ENCODE measurements at regions not wholly inside any gene's neighbourhood (a gene's known extent, or its start where the extent isn't known, plus 50 kb on each side); places are given as distances from the start of the nearest gene placed in this dataset.
"Not testable (repeated sequence)": the region's sequence is repeated elsewhere in the genome, so short reads cannot be mapped to it uniquely, and the experiment has no call there.

GRCh38 chr1:238767321-238767720, 619.0 kb upstream of the CHRM3 start:
- no peak for DNase-seq (ENCODE audit: low read depth in 2 of 2)

- no peak for DNase-seq (ENCODE audit: low read depth in 2 of 2)
Observed at GRCh38 chr1:238764779-238765178, 621.6 kb upstream of the CHRM3 start.

GRCh38 chr1:238753252-238753651, 633.1 kb upstream of the CHRM3 start:
- no peak for DNase-seq (ENCODE audit: low read depth in 2 of 2)

GRCh38 chr1:238752327-238752726, 634.0 kb upstream of the CHRM3 start:
- DNase-seq (ENCODE audit: low read depth in 2 of 2), result no peak

GRCh38 chr1:238745069-238745468, 641.3 kb upstream of the CHRM3 start:
- no peak for DNase-seq (ENCODE audit: low read depth in 2 of 2)

- no peak for DNase-seq (ENCODE audit: low read depth in 2 of 2)
Observed at GRCh38 chr1:238738892-238739291, 647.5 kb upstream of the CHRM3 start.

GRCh38 chr1:238727670-238728069, 658.7 kb upstream of the CHRM3 start:
- no peak for DNase-seq (ENCODE audit: low read depth in 2 of 2)

- no peak for DNase-seq (ENCODE audit: low read depth in 2 of 2)
Observed at GRCh38 chr1:238722812-238723211, 663.6 kb upstream of the CHRM3 start.

- DNase-seq (ENCODE audit: low read depth in 2 of 2), result no peak
Observed at GRCh38 chr1:238710697-238711096, 675.7 kb upstream of the CHRM3 start.

GRCh38 chr1:238701024-238701423, 685.3 kb upstream of the CHRM3 start:
- no peak for DNase-seq (ENCODE audit: low read depth in 2 of 2)

- no peak for DNase-seq (ENCODE audit: low read depth in 2 of 2)
Observed at GRCh38 chr1:238690415-238690814, 696.0 kb upstream of the CHRM3 start.

GRCh38 chr1:238684576-238684975, 701.8 kb upstream of the CHRM3 start:
- not testable (repeated sequence) for DNase-seq (ENCODE audit: low read depth in 2 of 2)

- no peak for DNase-seq (ENCODE audit: low read depth in 2 of 2)
Observed at GRCh38 chr1:238681451-238681850, 704.9 kb upstream of the CHRM3 start.

GRCh38 chr1:238681021-238681420, 705.3 kb upstream of the CHRM3 start:
- no peak for DNase-seq (ENCODE audit: low read depth in 2 of 2)

GRCh38 chr1:238677567-238677966, 708.8 kb upstream of the CHRM3 start:
- no peak for DNase-seq (ENCODE audit: low read depth in 2 of 2)

- no peak for DNase-seq (ENCODE audit: low read depth in 2 of 2)
Observed at GRCh38 chr1:238675221-238675620, 711.1 kb upstream of the CHRM3 start.

GRCh38 chr1:238674316-238674715, 712.1 kb upstream of the CHRM3 start:
- DNase-seq (ENCODE audit: low read depth in 2 of 2), result no peak

- DNase-seq (ENCODE audit: low read depth in 2 of 2), result no peak
Observed at GRCh38 chr1:238673561-238673960, 712.8 kb upstream of the CHRM3 start.

GRCh38 chr1:238672806-238673205, 713.6 kb upstream of the CHRM3 start:
- no peak for DNase-seq (ENCODE audit: low read depth in 2 of 2)

- no peak for DNase-seq (ENCODE audit: low read depth in 2 of 2)
Observed at GRCh38 chr1:238672262-238672661, 714.1 kb upstream of the CHRM3 start.

- DNase-seq (ENCODE audit: low read depth in 2 of 2), result no peak
Observed at GRCh38 chr1:238664139-238664538, 722.2 kb upstream of the CHRM3 start.

GRCh38 chr1:238660849-238661248, 725.5 kb upstream of the CHRM3 start:
- no peak for DNase-seq (ENCODE audit: low read depth in 2 of 2)

GRCh38 chr1:238658763-238659162, 727.6 kb upstream of the CHRM3 start:
- no peak for DNase-seq (ENCODE audit: low read depth in 2 of 2)

- no peak for DNase-seq (ENCODE audit: low read depth in 2 of 2)
Observed at GRCh38 chr1:238653693-238654321, 732.6 kb upstream of the CHRM3 start.

Data from lung microvascular endothelial cell (primary cell).